Hematopoietic multipotent progenitor cell treated with erythropoietin and hydrocortisone succinate and interleukin-3 and kit ligand, for 4 days (in vitro differentiated cells): ENCODE measurements at regions not wholly inside any gene's neighbourhood (a gene's known extent, or its start where the extent isn't known, plus 50 kb on each side); places are given as distances from the start of the nearest gene placed in this dataset.

ENCODE experiments used
- DNase-seq: peaks from one replicate; pipeline ENCODE4 v3.0.0-alpha.2; 2015

- no peak for DNase-seq
Observed at GRCh38 chr9:16203729-16204573, 651.1 kb downstream of the CCDC171 start.

DNA sequence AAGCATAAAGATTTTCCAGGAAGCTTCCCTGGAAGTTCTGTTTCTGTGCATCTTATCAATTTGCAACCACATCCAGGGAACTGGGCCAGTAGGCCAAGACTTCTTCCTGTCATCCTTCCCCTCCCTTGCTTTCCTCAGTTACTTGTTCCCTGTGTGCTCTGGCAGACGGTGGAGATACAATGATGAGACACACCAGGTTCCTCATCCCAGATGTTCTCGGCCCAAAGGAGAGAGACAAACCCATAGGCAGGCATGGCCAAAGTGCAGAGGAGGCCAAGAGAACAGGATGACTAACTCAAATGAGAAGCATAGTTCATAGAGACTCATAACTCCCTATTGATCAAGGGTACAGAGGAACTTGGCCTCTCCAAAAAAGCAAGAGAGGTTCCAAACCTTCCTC is 652.6 kb downstream of the CCDC171 start:
- DNase-seq: no peak

GRCh38 chr9:16206518-16206917 is 653.7 kb downstream of the CCDC171 start:
- DNase-seq: peak; percentile 13

- peak; percentile 66 for DNase-seq
Observed at GRCh38 chr9:16207161-16207560, 654.3 kb downstream of the CCDC171 start.

GRCh38 chr9:16210440-16210839 is 657.6 kb downstream of the CCDC171 start:
- no peak for DNase-seq

DNA sequence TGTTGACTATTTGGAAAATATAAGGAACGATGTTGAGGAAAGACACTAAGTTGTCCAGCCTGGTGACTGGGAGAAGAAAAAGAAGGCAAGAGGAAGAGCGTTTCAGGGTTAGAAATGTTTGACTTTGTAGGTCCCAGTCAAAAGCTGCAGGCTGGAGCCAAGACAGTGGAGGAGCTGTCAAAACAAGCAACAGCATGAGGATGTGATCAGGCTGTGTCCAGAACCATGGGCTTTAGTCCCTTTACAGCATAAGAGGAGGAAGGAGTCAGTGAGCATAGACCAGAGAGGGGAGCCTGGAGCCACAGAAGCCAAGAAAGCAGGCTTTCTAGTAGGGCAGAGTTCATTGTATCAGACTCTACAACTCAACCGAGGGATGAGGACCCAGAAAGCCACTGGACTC is 658.5 kb downstream of the BNC2 start:
- no peak for DNase-seq

- DNase-seq: no peak
Observed at GRCh38 chr9:16213781-16214515, 656.5 kb downstream of the BNC2 start.

DNA sequence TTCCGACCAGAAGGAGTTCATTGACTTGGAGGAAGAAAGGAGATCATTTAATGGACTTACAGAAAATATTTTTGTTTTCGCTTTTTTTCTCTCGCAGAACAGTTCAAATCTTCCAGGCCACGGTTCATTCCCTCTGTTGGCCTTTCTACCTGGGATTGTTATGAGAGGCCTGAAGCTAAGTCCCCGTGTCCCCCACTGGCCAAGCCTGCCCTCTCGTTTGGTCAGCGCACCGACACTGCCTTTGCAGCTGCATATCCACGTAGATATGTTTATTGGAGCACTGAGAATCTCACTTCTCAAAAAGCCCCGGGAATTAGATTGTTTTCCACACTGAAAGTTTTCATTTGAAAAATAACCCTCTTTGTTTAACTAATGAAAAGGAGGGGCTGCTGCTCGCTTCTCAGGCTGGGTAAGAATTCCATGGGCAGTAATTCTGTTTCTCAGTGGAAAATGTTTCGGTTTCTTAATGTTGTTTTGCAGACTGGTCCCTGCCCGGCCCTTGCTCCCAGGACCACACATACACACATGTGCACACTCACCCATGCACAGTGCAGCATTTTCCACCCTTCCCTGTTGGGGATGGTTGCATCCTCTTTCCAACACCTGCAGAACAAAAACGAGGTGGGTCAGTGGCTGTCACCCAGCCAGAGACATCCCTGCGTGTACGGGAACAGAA is 655.7 kb downstream of the BNC2 start:
- DNase-seq: no peak

GRCh38 chr9:16215353-16215680 is 655.2 kb downstream of the BNC2 start:
- DNase-seq: no peak

DNA sequence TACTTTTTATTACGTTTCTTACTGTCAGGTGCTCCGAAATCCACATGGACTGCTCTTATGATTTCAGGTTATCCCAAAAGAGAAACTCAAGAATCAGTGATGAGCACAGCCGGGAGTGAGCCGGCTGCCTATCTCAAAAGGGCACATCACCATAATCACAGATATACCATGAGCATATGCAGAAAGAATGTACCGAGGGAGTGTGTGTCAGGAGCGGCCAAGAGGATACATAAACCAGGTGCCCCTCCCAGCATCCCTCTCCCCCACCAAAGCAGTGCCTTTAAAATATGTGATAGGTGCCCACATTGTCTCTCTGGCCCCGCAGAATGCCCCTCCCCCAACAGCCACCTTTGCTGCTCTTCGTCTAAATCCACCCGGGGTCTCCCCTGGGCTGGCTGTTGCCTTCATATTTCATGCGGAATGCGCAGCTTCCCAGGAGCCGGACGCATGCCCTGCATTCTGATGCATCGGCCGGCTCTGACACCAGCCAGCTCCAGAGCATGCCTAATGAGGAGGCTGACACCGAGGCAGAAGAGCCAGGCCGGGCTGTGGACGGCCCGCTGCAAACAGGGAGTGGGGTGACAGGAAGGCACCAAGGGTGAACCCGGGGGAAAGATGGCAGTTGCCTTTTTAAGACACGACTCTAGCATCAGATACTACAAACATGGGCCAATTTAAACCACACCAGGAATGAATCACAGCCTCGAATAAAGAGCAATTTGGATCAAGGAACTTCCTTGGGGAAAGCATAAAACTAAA is 652.3 kb downstream of the BNC2 start:
- DNase-seq: no peak

GRCh38 chr9:16221366-16221765 is 649.1 kb downstream of the BNC2 start:
- DNase-seq: no peak

DNA sequence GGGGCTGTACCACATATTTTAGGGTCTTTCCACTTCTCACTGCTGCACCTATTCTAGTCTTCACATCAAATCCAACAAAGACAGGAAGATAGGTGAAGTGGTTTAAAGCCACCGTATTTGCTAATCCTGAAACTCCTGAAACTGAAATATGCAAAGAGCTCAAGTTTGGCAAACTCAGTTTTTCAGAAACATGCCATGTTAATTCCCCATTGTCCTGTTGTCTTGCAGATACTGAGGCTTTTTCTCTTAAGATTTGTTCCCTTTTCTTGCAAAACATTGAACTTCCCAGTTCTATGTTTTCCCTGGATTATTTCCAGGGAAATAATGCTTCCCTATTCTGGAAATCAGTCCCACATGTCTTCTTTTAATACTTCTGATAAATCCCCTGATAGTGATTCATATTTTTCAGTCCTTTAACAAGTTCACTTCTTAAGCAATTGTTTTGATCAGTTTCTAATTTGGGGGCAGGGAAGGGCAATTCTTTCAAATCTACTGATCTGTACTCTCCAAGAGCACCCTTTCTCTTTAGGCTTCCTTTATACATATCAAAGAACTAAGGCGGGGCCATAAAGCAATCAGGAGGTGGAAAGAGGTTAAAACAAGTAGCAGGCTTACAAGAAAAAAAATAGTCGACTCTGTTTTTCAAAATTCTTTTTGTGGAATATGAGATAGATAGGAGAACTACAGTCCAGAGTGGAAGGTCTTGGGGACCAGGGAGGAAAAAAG is 648.5 kb downstream of the BNC2 start:
- no peak for DNase-seq

DNA sequence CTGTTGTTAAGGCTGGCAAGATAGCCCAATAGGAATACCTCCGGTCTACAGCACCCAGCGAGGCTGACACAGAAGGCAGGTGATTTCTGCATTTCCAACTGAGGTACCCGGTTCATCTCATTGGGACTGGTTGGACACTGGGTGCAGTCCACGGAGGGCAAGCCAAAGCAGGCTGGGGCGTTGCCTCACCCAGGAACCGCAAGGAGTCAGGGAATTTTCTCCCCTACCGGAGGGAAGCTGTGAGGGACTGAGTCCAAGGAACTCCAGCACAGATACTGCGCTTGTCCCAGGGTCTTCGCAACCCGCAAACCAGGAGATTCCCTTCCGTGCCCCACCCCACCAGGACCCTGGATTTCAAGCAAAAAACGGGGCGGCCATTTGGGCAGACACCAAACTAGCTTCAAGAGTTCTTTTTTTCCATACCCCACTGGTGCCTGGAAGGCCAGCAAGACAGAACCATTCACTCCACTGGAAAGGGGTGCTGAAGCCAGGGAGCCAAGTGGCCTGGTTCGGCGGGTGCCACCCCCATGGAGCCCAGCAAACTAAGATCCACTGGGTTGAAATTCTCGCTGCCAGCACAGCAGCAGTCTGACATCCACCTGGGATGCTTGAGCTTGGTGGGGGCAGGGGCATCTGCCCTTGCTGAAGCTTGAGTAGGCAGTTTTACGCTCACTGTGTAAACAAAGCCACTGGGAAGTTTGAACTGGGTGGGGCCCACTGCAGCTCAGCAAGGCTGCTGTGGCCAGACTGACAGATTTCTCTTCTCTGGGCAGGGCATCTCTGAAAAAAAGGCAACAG is 647.2 kb downstream of the BNC2 start:
- DNase-seq: no peak

DNA sequence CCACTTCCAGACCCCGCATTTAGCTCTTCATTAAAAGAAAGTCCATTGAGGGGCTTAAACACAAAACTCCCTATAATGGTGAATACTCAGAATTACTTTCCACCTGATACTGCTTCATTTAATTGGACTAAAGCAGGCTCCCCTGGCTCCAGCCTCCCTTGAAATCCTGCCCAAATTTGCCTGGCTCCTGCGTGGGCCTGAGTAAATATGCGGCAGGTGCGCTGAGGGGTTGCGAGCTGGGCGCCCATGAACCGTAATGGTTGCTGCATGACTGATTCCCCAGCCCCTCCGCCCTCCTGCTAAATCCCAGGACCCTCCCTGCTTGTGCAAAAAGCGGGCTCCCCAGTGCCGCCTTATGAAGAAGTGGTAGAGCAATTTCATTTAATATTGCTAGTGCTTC is 639.7 kb downstream of the BNC2 start:
- no peak for DNase-seq

DNA sequence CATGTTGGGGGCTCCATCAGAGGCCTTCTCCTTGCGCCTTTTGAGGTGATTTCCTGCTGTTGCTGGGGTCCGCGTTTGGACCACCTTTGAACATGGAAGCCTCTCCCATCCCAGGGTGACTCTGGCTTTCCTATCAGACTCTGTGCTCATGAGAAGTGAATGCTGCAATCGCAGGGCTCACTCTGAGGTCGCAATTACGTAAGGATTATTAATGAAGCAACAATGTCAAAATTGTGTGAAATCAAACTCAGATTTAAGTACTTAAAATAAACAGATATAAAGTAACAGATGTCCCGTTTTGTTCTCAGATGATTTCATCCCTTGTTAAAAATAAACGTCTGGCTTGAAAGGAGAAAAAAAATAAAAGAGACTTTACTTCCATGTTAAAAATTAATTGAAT is 634.2 kb downstream of the BNC2 start:
- no peak for DNase-seq

GRCh38 chr9:16236882-16237281 is 633.6 kb downstream of the BNC2 start:
- no peak for DNase-seq

DNA sequence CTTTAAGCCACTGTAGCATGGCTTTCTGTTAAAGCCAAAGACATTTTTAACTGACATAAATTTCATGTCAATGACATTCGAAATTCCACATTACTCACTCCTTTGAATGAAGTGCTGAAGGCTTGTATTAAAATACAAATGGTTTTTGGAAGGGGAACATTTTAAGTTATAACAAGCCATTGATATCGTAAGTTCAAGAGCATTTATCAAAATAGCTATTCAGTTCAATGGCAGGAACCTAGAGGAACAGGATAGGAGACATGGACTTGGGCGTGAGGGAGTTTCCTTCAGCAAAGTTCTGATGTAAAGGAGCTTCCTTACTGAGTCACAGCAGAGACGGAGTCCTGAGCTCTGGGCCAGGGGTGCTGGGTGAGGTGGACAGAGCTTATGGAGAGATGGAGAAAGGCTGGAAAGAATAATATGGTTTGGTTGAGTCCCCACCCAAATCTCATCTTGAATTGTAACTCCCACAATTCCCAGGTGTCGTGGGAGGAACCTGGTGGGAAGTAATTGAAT is 631.8 kb downstream of the BNC2 start:
- DNase-seq: no peak

GRCh38 chr9:16241231-16241630 is 629.2 kb downstream of the BNC2 start:
- DNase-seq: no peak

DNA sequence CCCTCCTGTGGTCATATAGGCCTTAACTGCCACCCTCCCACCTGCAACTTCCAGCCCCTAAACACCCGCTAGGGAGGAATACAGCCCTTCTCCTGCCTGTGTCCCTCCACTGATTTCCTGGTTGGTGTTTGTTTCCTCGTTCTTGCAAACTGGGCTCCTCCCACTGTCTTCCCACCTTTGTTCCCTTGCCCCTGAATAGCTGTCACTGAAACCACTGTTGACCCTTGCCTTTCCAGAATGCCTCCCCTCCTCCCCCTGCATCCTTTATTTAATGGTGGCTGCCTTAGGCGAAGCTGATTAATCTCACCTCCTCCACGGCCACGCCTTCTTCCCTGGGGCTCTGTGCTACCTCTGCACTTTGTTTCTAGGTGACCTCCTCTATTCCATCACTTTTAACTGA is 626.7 kb downstream of the BNC2 start:
- no peak for DNase-seq

- DNase-seq: no peak
Observed at GRCh38 chr9:16245756-16246440, 624.6 kb downstream of the BNC2 start.

DNA sequence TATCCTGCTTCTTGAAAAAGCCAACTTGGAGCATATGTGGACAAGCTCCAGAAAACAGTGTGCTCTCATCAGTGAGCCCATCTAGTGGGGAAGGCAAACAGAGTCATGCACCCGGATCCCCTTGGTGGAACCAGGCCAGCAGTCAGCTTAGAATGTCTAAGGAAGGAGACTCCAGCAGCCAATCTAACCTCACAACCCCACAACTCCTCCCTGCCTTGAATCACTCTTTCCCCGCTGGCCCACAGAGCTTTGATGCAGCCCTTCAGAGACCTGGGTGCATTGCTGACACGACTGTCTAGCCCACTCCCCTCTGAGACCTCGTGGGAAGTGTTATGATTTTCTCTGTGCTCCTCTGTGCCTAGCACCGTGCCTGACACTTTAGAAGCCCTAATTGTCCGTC is 623.7 kb downstream of the BNC2 start:
- no peak for DNase-seq
